Loucy (cell line): ENCODE measurements at regions not wholly inside any gene's neighbourhood (a gene's known extent, or its start where the extent isn't known, plus 50 kb on each side); places are given as distances from the start of the nearest gene placed in this dataset.

Experiments
- H2AFZ ChIP-seq: fragments of 200-600 bp; sonication (generic); 2 replicates; pipeline ENCODE4 v1.6.0; 2016; ENCODE audit warnings: antibody characterized with exemption, mild to moderate bottlenecking, low read length, moderate library complexity
- H3F3A ChIP-seq: fragments of 200-600 bp; 2 replicates; pipeline ENCODE4 v1.6.0; 2016; ENCODE audit warnings: antibody characterized with exemption, low read depth, mild to moderate bottlenecking
- H3K27me3 ChIP-seq: fragments of 200-600 bp; sonication (generic); 2 replicates; pipeline ENCODE4 v1.6.1; 2014; ENCODE audit warnings: low read length, mild to moderate bottlenecking; ENCODE audit not compliant: insufficient read depth, poor library complexity, severe bottlenecking
- H3K36me3 ChIP-seq: fragments of 200-600 bp; sonication (generic); 2 replicates; pipeline ENCODE4 v1.6.1; 2016; ENCODE audit warnings: low read length; ENCODE audit not compliant: insufficient read depth
- H3K4me1 ChIP-seq: fragments of 200-600 bp; sonication (generic); 2 replicates; pipeline ENCODE4 v1.5.1; 2014; ENCODE audit warnings: low read length, mild to moderate bottlenecking; ENCODE audit not compliant: insufficient read depth, poor library complexity, severe bottlenecking
- H3K4me2 ChIP-seq: fragments of 200-600 bp; sonication (generic); 2 replicates; pipeline ENCODE4 v1.6.0; 2014; ENCODE audit warnings: antibody characterized with exemption, low read length, low read depth, mild to moderate bottlenecking; ENCODE audit not compliant: poor library complexity, severe bottlenecking
- H3K4me3 ChIP-seq: fragments of 200-600 bp; sonication (generic); 2 replicates; pipeline ENCODE4 v1.5.1; 2014; ENCODE audit warnings: low read length, mild to moderate bottlenecking, mixed read lengths; ENCODE audit not compliant: poor library complexity, severe bottlenecking
- H3K79me2 ChIP-seq: fragments of 200-600 bp; sonication (generic); 2 replicates; pipeline ENCODE4 v1.6.1; 2014; ENCODE audit warnings: low read length; ENCODE audit not compliant: insufficient read depth
- H3K9ac ChIP-seq: fragments of 200-600 bp; sonication (generic); 2 replicates; pipeline ENCODE4 v1.6.0; 2014; ENCODE audit warnings: mild to moderate bottlenecking, low read depth, low read length, moderate library complexity; ENCODE audit not compliant: poor library complexity, severe bottlenecking
- H3K9me2 ChIP-seq: fragments of 200-600 bp; sonication (generic); replicated peaks from 2 replicates; pipeline ENCODE4 v1.6.1; 2016; ENCODE audit warnings: low read depth, low read length, mixed read lengths
- H3K9me3 ChIP-seq: fragments of 200-600 bp; sonication (generic); 2 replicates; pipeline ENCODE4 v1.6.1; 2014; ENCODE audit warnings: mild to moderate bottlenecking, antibody characterized with exemption, low read length, low read depth; ENCODE audit not compliant: insufficient read depth
- H4K20me1 ChIP-seq: fragments of 200-600 bp; sonication (generic); 2 replicates; pipeline ENCODE4 v1.6.0; 2014; ENCODE audit warnings: antibody characterized with exemption, low read length, mild to moderate bottlenecking; ENCODE audit not compliant: insufficient read depth, poor library complexity, severe bottlenecking
- CTCF ChIP-seq: fragments of 200-600 bp; sonication (generic); conservative IDR thresholded peaks from 2 replicates; pipeline ENCODE4 v1.5.1; 2014; ENCODE audit warnings: mild to moderate bottlenecking, antibody characterized with exemption, low read length
- EZH2phosphoT487 ChIP-seq: fragments of 200-600 bp; IDR thresholded peaks from 2 replicates; pipeline ENCODE4 v1.6.1; 2018; ENCODE audit warnings: antibody characterized with exemption, mild to moderate bottlenecking, moderate library complexity, borderline replicate concordance

- no peaks in the 10 kb centered on the region for H3K9me3 ChIP-seq
- no peaks in the 10 kb centered on the region for H3K79me2 ChIP-seq
- TF ChIP-seq CTCF (no peak), EZH2phosphoT487 (no peak)
- H3K4me2 ChIP-seq: no peak overlapping the region
- no peaks in the 10 kb centered on the region for H3F3A ChIP-seq
- H3K4me1 ChIP-seq: no peaks in the 10 kb centered on the region
- no peaks in the 10 kb centered on the region for H4K20me1 ChIP-seq
- no peak overlapping the region for H2AFZ ChIP-seq
- H3K27me3 ChIP-seq: no peaks in the 10 kb centered on the region
- H3K36me3 ChIP-seq: no peaks in the 10 kb centered on the region
- H3K9ac ChIP-seq: no peak overlapping the region
- H3K4me3 ChIP-seq: no peak overlapping the region
- H3K9me2 ChIP-seq: no peaks in the 10 kb centered on the region
Measured at GRCh38 chr18:71844814-71845213, 699.3 kb downstream of the CBLN2 start.

GRCh38 chr18:71842666-71843065 lies 701.5 kb downstream of the CBLN2 start:
- H3F3A ChIP-seq: no peaks in the 10 kb centered on the region
- no peak overlapping the region for H2AFZ ChIP-seq

GRCh38 chr18:71837547-71837946 lies 706.6 kb downstream of the CBLN2 start:
- no peaks in the 10 kb centered on the region for H3K9me2 ChIP-seq
- TF ChIP-seq EZH2phosphoT487 (no peak), CTCF (no peak)
- no peaks in the 10 kb centered on the region for H3K36me3 ChIP-seq
- H3K4me1 ChIP-seq: no peaks in the 10 kb centered on the region
- H2AFZ ChIP-seq: no peak overlapping the region
- no peaks in the 10 kb centered on the region for H3F3A ChIP-seq
- H4K20me1 ChIP-seq: no peaks in the 10 kb centered on the region
- no peak overlapping the region for H3K9ac ChIP-seq
- H3K9me3 ChIP-seq: no peaks in the 10 kb centered on the region
- H3K27me3 ChIP-seq: no peaks in the 10 kb centered on the region
- no peak overlapping the region for H3K4me2 ChIP-seq
- H3K79me2 ChIP-seq: no peaks in the 10 kb centered on the region
- H3K4me3 ChIP-seq: no peak overlapping the region

More at GRCh38 chr18:71842666-71843065, 701.5 kb downstream of the CBLN2 start:
- Histone ChIP-seq H3K4me2 (no peak overlapping the region), H3K4me1 (no peaks in the 10 kb centered on the region), H3K9me2 (no peaks in the 10 kb centered on the region), H3K27me3 (no peaks in the 10 kb centered on the region), H3K9me3 (no peaks in the 10 kb centered on the region), H4K20me1 (no peaks in the 10 kb centered on the region), H3K79me2 (no peaks in the 10 kb centered on the region), H3K4me3 (no peak overlapping the region), H3K9ac (no peak overlapping the region), H3K36me3 (no peaks in the 10 kb centered on the region)
- TF ChIP-seq CTCF (no peak), EZH2phosphoT487 (no peak)
